Liver (tissue), 3 donors: ENCODE measurements at regions not wholly inside any gene's neighbourhood (a gene's known extent, or its start where the extent isn't known, plus 50 kb on each side); places are given as distances from the start of the nearest gene placed in this dataset.

Experiments
- CTCF ChIP-seq: fragments of 150-350 bp; IDR thresholded peaks from 2 replicates; pipeline ENCODE4 v1.5.1; 2017; ENCODE audit warnings: improper control_type of control experiment, low read depth, low read length; ENCODE audit not compliant: missing input control
- EGR1 ChIP-seq, 2 donors: IDR thresholded peaks; 2 replicates each; pipeline ENCODE4 v1.6.1; 2016 to 2018; ENCODE audit warnings: antibody characterized with exemption in 2 of 2, low read depth in 2 of 2
- FOXA1 ChIP-seq: IDR thresholded peaks from 2 replicates; pipeline ENCODE4 v1.6.1; 2016; ENCODE audit warnings: antibody characterized with exemption
- GABPA ChIP-seq, 2 donors: IDR thresholded peaks in 1 of 2; conservative IDR thresholded peaks in 1 of 2; 2 replicates each; pipeline ENCODE4 v1.6.1; 2016; ENCODE audit warnings: antibody characterized with exemption in 2 of 2, mild to moderate bottlenecking in 1 of 2, moderate library complexity in 1 of 2
- JUND ChIP-seq, 2 donors: IDR thresholded peaks; 2 replicates each; pipeline ENCODE4 v1.6.1; 2016; ENCODE audit warnings: antibody characterized with exemption in 2 of 2
- RAD21 ChIP-seq, 2 donors: IDR thresholded peaks; 2 replicates each; pipeline ENCODE4 v1.6.1; 2016; ENCODE audit warnings: antibody characterized with exemption in 2 of 2, mild to moderate bottlenecking in 2 of 2
- REST ChIP-seq: IDR thresholded peaks from 2 replicates; pipeline ENCODE4 v1.6.1; 2016; ENCODE audit warnings: antibody characterized with exemption, mild to moderate bottlenecking
- SP1 ChIP-seq: IDR thresholded peaks from 2 replicates; pipeline ENCODE4 v1.6.1; 2018; ENCODE audit warnings: antibody characterized with exemption, mild to moderate bottlenecking
- YY1 ChIP-seq: IDR thresholded peaks from 2 replicates; pipeline ENCODE4 v1.6.1; 2016; ENCODE audit warnings: antibody characterized with exemption, mild to moderate bottlenecking
- ZBTB33 ChIP-seq: IDR thresholded peaks from 2 replicates; pipeline ENCODE4 v1.6.1; 2016; ENCODE audit warnings: antibody characterized with exemption
- donor health status: healthy.
- donor health status: healthy.

GRCh38 chr1:14324248-14324630 is 274.2 kb upstream of the KAZN start:
- TF ChIP-seq CTCF (no peak), FOXA1 (no peak), YY1 (no peak), REST (no peak), JUND (IDR thresholded peaks at IDR 0.05) (no peak), SP1 (no peak), RAD21 (IDR thresholded peaks at IDR 0.05) (no peak), GABPA (IDR thresholded peaks at IDR 0.05 in 1 of 2, conservative IDR thresholded peaks at IDR 0.05 in 1 of 2) (no peak), EGR1 (IDR thresholded peaks at IDR 0.05; ENCODE audit: low read depth in 2 of 2) (no peak), ZBTB33 (no peak)
